Sigmoid colon (tissue), 4 donors: ENCODE measurements at regions not wholly inside any gene's neighbourhood (a gene's known extent, or its start where the extent isn't known, plus 50 kb on each side); places are given as distances from the start of the nearest gene placed in this dataset.

Experiments
- EP300 ChIP-seq, 4 donors: sonication (generic); formaldehyde crosslinking; IDR thresholded peaks; one replicate each; pipeline ENCODE4 v1.6.1; 2017; ENCODE audit warnings: antibody characterized with exemption in 4 of 4
- POLR2A ChIP-seq, 2 donors: fragments of 450-650 bp; IDR thresholded peaks; one replicate each; pipeline ENCODE4 v1.6.1; 2016; ENCODE audit warnings: antibody characterized with exemption in 2 of 2, mild to moderate bottlenecking in 2 of 2, moderate library complexity in 2 of 2
- POLR2AphosphoS5 ChIP-seq, 4 donors: sonication (generic); formaldehyde crosslinking; IDR thresholded peaks; one replicate each; pipeline ENCODE4 v1.6.1; 2017; ENCODE audit warnings: antibody characterized with exemption in 4 of 4

DNA sequence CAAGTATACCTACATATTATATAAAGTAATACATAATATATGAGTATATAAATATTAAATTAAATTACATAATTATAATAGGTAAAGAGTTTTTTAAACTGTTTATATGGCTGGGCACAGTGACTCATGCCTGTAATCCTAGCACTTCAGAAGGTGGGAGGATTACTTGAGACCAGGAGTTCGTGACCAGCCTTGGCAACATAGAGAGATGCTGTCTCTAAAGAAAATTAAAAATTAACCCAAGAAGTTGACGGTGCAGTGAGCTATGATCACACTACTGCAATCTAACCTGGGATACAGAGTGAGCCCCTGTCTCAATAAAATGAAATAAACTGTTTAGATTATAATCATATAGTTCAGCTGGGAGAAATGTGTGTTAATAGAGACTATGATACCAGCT lies 363.0 kb downstream of the DDX10 start:
- TF ChIP-seq POLR2A (IDR thresholded peaks at IDR 0.05) (no peak), POLR2AphosphoS5 (IDR thresholded peaks at IDR 0.05) (no peak), EP300 (IDR thresholded peaks at IDR 0.05) (no peak)
